Effector memory CD8-positive, alpha-beta T cell (primary cell): ENCODE measurements at regions not wholly inside any gene's neighbourhood (a gene's known extent, or its start where the extent isn't known, plus 50 kb on each side); places are given as distances from the start of the nearest gene placed in this dataset.
"Not testable (repeated sequence)": the region's sequence is repeated elsewhere in the genome, so short reads cannot be mapped to it uniquely, and the experiment has no call there.

ENCODE experiments used
- ATAC-seq: fragments of 150-1000 bp; cut with Tn5 transposase; replicated peaks from 2 replicates; pipeline ENCODE4 v1.10.0; 2021; ENCODE audit warnings: mild to moderate bottlenecking, moderate library complexity
- DNase-seq, 3 experiments: peaks; one replicate each; pipeline ENCODE4 v3.0.0; 2021
- H3K27ac Mint-ChIP-seq, 2 donors: one replicate each; pipeline ENCODE4 v1.8.0; 2022; ENCODE audit warnings: mild to moderate bottlenecking in 2 of 2, mixed read lengths in 2 of 2, moderate library complexity in 2 of 2
- H3K27me3 Mint-ChIP-seq, 2 donors: one replicate each; pipeline ENCODE4 v1.8.0; 2022; ENCODE audit warnings: mixed read lengths in 2 of 2
- H3K36me3 Mint-ChIP-seq: one replicate; pipeline ENCODE4 v1.8.0; 2022; ENCODE audit warnings: mild to moderate bottlenecking, moderate library complexity, mixed read lengths; ENCODE audit not compliant: insufficient read depth
- H3K4me1 Mint-ChIP-seq, 2 donors: one replicate each; pipeline ENCODE4 v1.8.0; 2022; ENCODE audit warnings: low read depth in 2 of 2, mixed read lengths in 2 of 2
- H3K4me3 Mint-ChIP-seq, 2 donors: one replicate each; pipeline ENCODE4 v1.8.0; 2022; ENCODE audit warnings: mild to moderate bottlenecking in 2 of 2, mixed read lengths in 2 of 2, moderate library complexity in 2 of 2
- H3K9me3 Mint-ChIP-seq, 2 donors: one replicate each; pipeline ENCODE4 v1.8.0; 2022; ENCODE audit warnings: mixed read lengths in 2 of 2

DNA sequence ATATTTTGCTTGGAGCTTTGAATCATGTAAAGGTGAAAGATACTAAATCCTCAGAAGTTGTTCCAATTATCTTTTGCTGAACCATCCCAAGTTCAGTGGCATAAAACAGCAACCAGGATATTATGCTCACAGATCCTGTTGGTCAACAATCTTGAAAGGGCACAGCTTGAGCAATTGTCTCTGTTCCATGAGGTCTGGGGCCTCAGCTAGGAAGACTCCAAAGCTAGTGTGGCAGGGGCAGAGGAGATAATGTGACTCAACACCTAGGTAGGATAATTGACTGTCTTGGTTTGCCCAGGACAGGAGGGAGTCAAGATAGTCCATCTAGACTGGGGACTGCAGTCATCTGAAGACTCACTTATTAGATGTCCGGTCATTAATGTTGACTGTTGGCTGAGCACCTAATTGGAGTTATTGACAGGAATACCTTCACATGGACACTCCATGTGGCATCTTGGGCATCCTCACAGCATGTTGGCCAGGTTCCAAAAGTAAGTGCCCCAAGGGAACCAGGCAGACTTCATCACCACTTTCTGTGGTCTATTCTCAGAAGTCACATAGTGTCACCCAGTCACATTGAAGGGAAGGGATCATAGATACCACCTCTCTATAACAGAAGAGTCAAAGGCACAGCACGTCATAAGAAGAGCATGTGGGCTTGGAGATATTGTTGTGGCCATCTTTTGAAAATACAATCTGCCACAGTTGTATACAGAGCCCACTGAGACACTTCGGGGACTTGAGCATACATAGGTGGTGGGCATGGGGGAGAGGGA, 88.4 kb upstream of the GPBP1 start:
- Mint-ChIP-seq H3K36me3 (no peaks in the 10 kb centered on the region), H3K9me3 (no peaks in the 10 kb centered on the region), H3K4me1 (no peaks in the 10 kb centered on the region), H3K4me3 (no peak overlapping the region), H3K27me3 (peaks cover 47 to 50% of the 10 kb centered on the region in 2 donors), H3K27ac (no peak overlapping the region)
- DNase-seq (no peak), ATAC-seq (no peak)

DNA sequence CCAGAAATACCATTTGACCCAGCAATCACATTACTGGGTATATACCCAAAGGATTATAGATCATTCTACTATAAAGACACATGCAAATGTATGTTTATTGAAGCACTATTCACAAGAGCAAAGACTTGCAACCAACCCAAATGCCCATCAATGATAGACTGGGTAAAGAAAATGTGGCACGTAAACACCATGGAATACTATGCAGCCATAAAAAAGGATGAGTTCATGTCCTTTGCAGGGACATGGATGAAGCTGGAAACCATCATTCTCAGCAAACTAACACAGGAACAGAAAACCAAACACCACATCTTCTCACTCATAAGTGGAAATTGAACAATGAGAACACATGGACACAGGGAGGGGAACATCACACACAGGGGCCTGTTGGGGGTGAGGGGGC, 85.9 kb upstream of the GPBP1 start:
- H3K4me3 Mint-ChIP-seq, H3K36me3 Mint-ChIP-seq, ATAC-seq, H3K4me1 Mint-ChIP-seq, H3K9me3 Mint-ChIP-seq, H3K27ac Mint-ChIP-seq, DNase-seq: not testable (repeated sequence)
- H3K27me3 Mint-ChIP-seq, result peaks cover 32 to 38% of the 10 kb centered on the region in 2 donors

DNA sequence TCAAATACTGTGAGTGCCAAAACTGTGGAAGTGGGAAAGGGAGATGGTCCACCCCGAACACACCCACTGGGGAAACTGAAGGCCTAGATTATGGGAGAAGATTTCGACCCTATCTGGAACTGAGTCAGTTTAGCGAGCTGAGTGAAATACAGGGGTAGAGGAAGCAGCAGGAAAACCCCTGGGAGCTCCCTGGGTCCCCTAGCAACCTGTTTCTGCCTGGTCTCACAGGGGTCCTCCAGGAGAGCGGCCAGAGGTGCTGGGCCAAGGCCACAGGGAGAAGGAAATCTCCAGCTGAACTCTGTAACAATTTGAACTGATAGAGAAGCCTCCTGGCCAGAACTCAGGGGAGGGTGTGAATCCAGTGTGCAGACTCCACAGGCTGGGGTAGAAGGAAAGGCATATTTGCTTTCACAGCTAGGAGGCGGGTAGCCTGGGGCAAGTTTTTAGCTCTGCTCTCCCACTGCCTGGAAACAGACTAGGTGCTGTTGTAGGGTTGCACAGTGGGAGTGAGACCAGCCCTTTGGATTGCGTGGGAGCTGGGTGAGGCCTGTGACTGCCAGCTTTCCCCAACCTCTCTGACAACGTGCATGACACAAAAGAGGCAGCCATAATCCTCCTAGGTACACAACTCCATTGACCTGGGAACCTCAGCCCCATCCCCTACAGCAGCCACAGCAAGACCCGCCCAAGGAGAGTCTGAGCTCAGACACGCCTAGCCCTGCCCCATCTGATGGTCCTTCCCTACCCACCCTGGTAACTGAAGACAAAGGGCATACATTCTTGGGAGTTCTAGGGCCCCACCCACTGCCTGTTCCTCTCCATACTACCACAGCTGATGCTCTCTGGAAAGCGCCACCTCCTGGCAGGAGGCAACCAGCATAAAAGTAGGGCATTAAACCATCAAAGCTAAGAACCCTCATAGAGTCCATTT, 78.8 kb upstream of the GPBP1 start:
- peaks cover 0 to 7% of the 10 kb centered on the region in 2 donors for H3K9me3 Mint-ChIP-seq
- peaks cover 1% of the 10 kb centered on the region for H3K36me3 Mint-ChIP-seq
- DNase-seq (peak in 1 of 3 experiments; percentile 4), ATAC-seq (no peak)
- H3K27me3 Mint-ChIP-seq, result peaks cover 36 to 40% of the 10 kb centered on the region in 2 donors
- H3K4me1 Mint-ChIP-seq, result no peaks in the 10 kb centered on the region
- H3K4me3 Mint-ChIP-seq, result no peak overlapping the region
- H3K27ac Mint-ChIP-seq, result no peak overlapping the region

DNA sequence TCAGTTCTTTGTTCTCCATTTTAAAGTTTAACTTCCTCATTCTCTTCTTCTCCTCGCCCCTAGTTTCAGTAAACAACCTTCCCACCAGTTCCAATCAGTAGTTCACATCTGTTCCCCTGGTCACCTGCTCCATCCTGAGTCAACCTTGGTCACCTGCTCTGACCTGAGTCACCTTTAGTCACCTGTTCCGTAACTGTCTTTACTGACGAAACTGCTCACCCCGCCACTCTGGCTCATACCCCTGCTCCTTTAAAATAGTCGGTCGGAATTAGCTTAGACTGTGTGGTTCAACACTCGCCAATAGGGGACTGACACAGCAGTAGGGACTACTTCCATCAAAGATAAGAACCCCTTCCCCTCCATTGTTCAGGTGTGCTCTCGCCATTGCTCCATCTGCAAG, 76.3 kb upstream of the GPBP1 start:
- H3K27me3 Mint-ChIP-seq, result peaks cover 30 to 36% of the 10 kb centered on the region in 2 donors
- H3K27ac Mint-ChIP-seq, result no peak overlapping the region
- no peaks in the 10 kb centered on the region for H3K4me1 Mint-ChIP-seq
- H3K36me3 Mint-ChIP-seq, result peaks cover 2% of the 10 kb centered on the region
- DNase-seq, result no peak
- H3K9me3 Mint-ChIP-seq, result peaks cover 0 to 7% of the 10 kb centered on the region in 2 donors
- no peak for ATAC-seq
- no peak overlapping the region for H3K4me3 Mint-ChIP-seq

DNA sequence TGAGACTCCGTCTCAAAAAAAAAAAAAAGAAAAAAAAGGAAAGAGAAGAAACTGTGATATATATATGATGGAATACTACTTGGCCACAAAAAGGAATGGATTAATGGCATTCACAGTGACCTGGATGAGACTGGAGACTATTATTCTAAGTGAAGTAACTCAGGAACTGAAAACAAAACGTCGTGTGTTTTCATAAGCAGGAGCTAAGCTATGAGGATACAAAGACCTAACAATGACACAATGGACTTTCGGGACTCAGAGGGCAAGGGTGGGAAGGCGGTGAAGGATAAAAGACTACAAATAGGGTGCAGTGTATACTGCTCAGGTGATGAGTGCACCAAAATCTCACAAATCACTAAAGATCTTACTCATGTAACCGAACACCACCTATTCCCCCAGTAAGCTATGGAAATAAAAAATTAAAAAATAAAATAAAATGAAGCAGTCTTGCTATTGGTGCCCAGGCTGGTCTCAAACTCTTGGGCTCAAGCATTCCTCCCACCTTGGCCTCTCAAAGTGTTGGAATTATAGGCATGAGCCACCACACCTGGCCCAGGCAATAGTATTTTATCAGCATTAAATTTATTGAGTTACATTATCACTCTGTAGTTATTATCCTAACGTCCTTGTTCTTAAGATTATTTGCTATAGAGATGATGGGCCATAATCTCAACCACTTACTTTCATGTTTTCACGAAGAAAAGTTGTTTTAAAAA, 71.5 kb upstream of the GPBP1 start:
- peaks cover 0 to 6% of the 10 kb centered on the region in 2 donors for H3K9me3 Mint-ChIP-seq

DNA sequence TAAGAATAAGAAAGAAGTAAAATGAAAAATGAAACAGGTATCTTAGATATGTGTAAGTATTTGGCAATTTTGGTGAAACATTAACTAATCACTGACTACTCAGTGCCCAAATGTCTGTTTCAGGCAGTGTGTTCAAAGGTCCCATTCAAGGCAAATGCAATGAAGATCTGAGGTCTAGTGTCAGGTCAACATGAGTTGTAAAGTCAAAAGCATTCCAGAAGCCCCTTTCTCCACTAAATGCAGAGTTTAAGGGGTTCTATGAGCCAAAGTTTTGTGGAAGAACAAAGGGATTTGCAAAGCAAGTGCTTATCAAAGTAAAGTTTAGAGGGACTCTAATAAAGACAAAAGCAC, 71.0 kb upstream of the GPBP1 start:
- H3K9me3 Mint-ChIP-seq, result peaks cover 0 to under 1% of the 10 kb centered on the region in 2 donors
- H3K27ac Mint-ChIP-seq, result no peak overlapping the region
- DNase-seq (no peak), ATAC-seq (no peak)
- peaks cover 20 to 27% of the 10 kb centered on the region in 2 donors for H3K27me3 Mint-ChIP-seq
- H3K4me1 Mint-ChIP-seq, result no peaks in the 10 kb centered on the region
- H3K4me3 Mint-ChIP-seq, result no peak overlapping the region
- H3K36me3 Mint-ChIP-seq, result peaks cover 2% of the 10 kb centered on the region

More for the DNA sequence above, 71.5 kb upstream of the GPBP1 start:
- ATAC-seq (no peak), DNase-seq (no peak)
- H3K4me3 Mint-ChIP-seq, result no peak overlapping the region
- no peaks in the 10 kb centered on the region for H3K4me1 Mint-ChIP-seq
- peaks cover 2% of the 10 kb centered on the region for H3K36me3 Mint-ChIP-seq
- H3K27me3 Mint-ChIP-seq, result peaks cover 24 to 30% of the 10 kb centered on the region in 2 donors
- no peak overlapping the region for H3K27ac Mint-ChIP-seq

DNA sequence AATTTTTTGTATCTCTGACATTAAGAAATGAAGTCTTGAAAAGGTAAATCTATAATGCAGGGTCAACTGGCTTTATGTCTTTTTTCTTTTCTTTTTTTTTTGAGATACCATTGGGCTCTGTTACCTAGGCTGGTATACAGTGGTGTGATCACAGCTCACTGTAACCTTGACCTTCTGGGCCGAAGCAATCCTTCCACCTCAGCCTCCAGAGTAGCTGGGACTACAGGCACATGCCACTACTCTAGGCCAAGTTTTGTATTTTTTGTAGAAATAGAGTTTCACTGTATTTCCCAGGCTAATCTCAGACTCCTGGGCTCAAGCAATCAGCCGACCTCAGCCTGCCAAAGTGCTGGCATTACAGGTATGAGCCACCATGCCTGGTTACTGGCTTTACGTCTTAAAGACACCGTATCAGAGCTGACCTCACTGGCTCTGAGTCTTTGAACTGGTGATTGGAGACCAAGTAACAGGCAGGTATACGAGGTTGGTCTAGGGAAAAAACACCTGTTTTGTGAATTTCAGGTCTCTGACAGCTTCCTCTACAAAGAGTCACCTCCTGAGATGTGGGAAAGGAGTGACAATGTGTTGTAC, 70.4 kb upstream of the GPBP1 start:
- Mint-ChIP-seq H3K27me3 (peaks cover 14 to 22% of the 10 kb centered on the region in 2 donors), H3K36me3 (peaks cover 2% of the 10 kb centered on the region), H3K27ac (no peak overlapping the region), H3K4me3 (no peak overlapping the region), H3K9me3 (no peaks in the 10 kb centered on the region), H3K4me1 (no peaks in the 10 kb centered on the region)
- DNase-seq, result no peak
- no peak for ATAC-seq

DNA sequence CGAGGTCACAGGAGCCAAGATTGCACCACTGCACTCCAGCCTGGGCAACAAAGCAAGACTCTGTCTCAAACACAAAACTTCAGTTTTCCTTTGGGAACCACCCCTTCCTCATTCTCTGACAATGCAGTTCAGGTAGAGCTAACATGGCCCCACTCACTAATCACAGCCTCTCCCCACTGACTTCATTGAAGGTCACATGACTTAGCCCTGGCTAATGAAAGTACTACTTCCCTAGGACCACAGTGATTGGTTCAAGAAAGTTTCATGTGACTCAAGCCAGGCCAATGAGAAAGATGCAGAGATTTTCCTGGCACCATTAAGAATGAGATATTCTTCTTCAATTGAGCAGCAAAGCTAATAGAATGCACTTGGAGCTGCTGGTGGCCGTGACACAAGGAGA, 67.2 kb upstream of the GPBP1 start:
- DNase-seq (no peak), ATAC-seq (no peak)
- Mint-ChIP-seq H3K36me3 (no peaks in the 10 kb centered on the region), H3K9me3 (no peaks in the 10 kb centered on the region), H3K27me3 (peaks cover 14 to 17% of the 10 kb centered on the region in 2 donors), H3K4me3 (no peak overlapping the region), H3K27ac (no peak overlapping the region), H3K4me1 (no peaks in the 10 kb centered on the region)

DNA sequence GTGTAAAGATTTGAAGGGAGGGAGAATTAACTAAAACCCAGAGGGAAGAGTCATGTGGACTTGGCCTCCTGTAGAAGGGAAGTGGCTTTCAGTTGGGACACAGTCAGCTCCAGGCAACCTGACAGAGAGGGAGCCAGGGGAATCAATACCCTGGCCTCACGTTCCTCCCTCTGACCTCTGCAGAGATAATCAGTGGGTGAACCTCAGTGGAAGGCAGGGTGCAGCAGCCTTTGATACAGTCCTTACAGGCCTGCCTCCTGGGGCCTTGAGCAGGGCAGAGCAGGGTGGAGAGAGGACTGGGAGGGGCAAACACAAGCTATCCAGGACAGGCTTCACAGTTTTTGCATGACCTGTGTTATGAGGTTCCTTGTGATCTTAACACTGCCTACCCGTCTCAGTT, 61.9 kb upstream of the GPBP1 start:
- no peak for DNase-seq
- H3K36me3 Mint-ChIP-seq, result no peaks in the 10 kb centered on the region
- peaks cover 0 to 4% of the 10 kb centered on the region in 2 donors for H3K4me1 Mint-ChIP-seq
- peaks cover under 1 to 1% of the 10 kb centered on the region in 2 donors for H3K27me3 Mint-ChIP-seq
- H3K4me3 Mint-ChIP-seq, result no peak overlapping the region
- H3K9me3 Mint-ChIP-seq, result no peaks in the 10 kb centered on the region
- no peak for ATAC-seq
- no peak overlapping the region for H3K27ac Mint-ChIP-seq

DNA sequence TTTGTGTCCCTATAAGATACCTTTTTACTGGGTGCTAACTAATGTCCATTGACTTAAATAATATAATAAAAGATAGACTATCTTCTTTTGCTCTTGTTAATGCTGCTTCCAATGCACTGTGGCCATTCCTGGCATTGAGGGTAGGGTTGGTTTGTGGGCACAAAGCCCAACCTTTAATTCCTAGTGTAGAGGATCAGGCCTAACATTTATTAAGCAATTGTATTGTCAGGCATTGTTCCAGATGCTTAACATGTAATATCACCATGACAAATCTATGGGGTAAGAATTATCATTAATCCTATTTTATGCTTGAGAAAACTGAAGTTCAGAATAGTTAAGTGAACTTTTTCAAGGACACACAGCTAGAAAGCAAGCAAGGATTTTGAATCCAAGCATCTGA, 60.4 kb upstream of the GPBP1 start:
- no peaks in the 10 kb centered on the region for H3K9me3 Mint-ChIP-seq
- no peak for ATAC-seq

DNA sequence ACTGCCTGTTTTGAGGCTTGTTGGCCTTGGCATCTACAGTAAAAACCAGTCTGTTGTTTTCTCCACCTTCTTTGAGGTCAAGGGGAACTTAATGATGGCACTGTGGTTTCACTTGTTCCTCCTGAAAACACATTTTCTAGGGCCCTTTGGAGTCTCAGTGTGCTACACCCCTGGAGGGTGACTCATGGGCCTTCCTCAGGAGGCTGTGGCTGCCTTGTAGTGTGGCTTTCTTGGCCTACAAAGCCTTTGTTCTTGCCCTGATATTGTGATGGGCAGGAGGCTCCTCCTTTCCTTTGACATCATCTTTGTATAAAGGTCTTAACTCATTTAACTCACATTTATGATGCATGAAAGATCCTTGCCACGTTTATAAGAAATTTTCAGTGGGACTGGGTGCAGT, 56.3 kb upstream of the GPBP1 start:
- peaks cover 7 to 9% of the 10 kb centered on the region in 2 donors for H3K4me1 Mint-ChIP-seq
- H3K27ac Mint-ChIP-seq, result peak overlapping the region; percentile 62 to 66
- no peaks in the 10 kb centered on the region for H3K36me3 Mint-ChIP-seq
- H3K9me3 Mint-ChIP-seq, result peaks cover 0 to under 1% of the 10 kb centered on the region in 2 donors
- peak; percentile 99 for ATAC-seq
- DNase-seq, result peak; percentile 9 to 43 (median 42)
- H3K4me3 Mint-ChIP-seq, result no peak overlapping the region
- no peaks in the 10 kb centered on the region for H3K27me3 Mint-ChIP-seq

More for the DNA sequence above, 60.4 kb upstream of the GPBP1 start:
- no peak overlapping the region for H3K27ac Mint-ChIP-seq
- H3K4me3 Mint-ChIP-seq, result no peak overlapping the region
- no peaks in the 10 kb centered on the region for H3K27me3 Mint-ChIP-seq
- peaks cover 7 to 9% of the 10 kb centered on the region in 2 donors for H3K4me1 Mint-ChIP-seq
- H3K36me3 Mint-ChIP-seq, result no peaks in the 10 kb centered on the region
- no peak for DNase-seq

DNA sequence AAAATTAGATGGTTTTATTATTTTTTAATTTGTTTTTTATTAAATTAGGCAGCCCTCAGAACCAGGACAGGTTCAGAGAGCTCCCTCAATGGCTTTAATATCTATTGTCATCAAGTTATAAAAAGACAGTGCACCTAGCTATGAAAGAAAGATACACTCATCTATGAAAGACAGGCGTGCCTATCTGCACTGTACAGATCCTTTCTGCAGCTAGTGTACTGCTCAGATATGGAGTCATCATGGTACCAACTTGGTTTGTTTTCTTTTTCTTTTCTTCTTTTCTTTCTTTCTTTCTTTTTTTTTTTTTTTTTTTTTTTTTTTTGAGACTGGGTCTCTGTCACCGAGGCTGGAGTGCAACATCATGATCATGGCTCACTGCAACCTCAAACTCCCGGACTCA, 54.8 kb upstream of the GPBP1 start:
- peaks cover 0 to 3% of the 10 kb centered on the region in 2 donors for H3K9me3 Mint-ChIP-seq
- no peak overlapping the region for H3K4me3 Mint-ChIP-seq
- DNase-seq, result no peak
- H3K27ac Mint-ChIP-seq, result no peak overlapping the region
- H3K27me3 Mint-ChIP-seq, result no peaks in the 10 kb centered on the region
- H3K36me3 Mint-ChIP-seq, result no peaks in the 10 kb centered on the region
- peaks cover 7 to 9% of the 10 kb centered on the region in 2 donors for H3K4me1 Mint-ChIP-seq
- no peak for ATAC-seq

DNA sequence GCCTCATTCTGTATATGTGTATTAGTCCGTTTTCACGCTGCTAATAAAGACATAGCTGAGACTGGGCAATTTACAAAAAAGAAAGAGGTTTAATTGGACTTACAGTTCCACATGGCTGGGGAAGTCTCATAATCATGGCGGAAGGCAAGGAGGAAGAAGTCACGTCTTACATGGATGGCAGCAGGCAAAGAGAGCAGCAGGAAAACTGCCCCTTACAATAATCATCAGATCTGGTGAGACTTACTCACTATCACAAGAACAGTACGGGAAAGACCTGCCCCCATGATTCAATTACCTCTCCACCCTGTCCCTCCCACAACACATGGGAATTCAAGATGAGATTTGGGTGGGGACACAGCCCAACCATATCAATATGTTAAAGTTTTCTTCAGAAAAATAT, 49.8 kb upstream of the GPBP1 start:
- DNase-seq, result no peak
- Mint-ChIP-seq H3K4me1 (no peaks in the 10 kb centered on the region), H3K9me3 (peaks cover 0 to 3% of the 10 kb centered on the region in 2 donors), H3K27me3 (no peaks in the 10 kb centered on the region), H3K4me3 (no peak overlapping the region), H3K36me3 (no peaks in the 10 kb centered on the region), H3K27ac (no peak overlapping the region)
- no peak for ATAC-seq
